Prostate gland (tissue), 2 donors: ENCODE measurements at regions not wholly inside any gene's neighbourhood (a gene's known extent, or its start where the extent isn't known, plus 50 kb on each side); places are given as distances from the start of the nearest gene placed in this dataset.

ENCODE experiments used
- POLR2A ChIP-seq: fragments of 450-650 bp; IDR thresholded peaks from one replicate; pipeline ENCODE4 v1.6.1; 2016; ENCODE audit warnings: antibody characterized with exemption, mild to moderate bottlenecking
- POLR2AphosphoS5 ChIP-seq: sonication (generic); formaldehyde crosslinking; IDR thresholded peaks from one replicate; pipeline ENCODE4 v1.6.1; 2017; ENCODE audit warnings: antibody characterized with exemption
- TF ChIP-seq, protein P1 (sequence below), 4 experiments: fragments of 200-600 bp in 2 of 4; fragments of 450-650 bp in 2 of 4; sonication (generic) in 2 of 4; IDR thresholded peaks; 1 replicate in 3 of 4; 2 replicates in 1 of 4; pipeline ENCODE4 v1.5.1; 2016 to 2019; ENCODE audit warnings: antibody characterized with exemption in 4 of 4, mild to moderate bottlenecking in 2 of 4, moderate library complexity in 2 of 4

DNA sequence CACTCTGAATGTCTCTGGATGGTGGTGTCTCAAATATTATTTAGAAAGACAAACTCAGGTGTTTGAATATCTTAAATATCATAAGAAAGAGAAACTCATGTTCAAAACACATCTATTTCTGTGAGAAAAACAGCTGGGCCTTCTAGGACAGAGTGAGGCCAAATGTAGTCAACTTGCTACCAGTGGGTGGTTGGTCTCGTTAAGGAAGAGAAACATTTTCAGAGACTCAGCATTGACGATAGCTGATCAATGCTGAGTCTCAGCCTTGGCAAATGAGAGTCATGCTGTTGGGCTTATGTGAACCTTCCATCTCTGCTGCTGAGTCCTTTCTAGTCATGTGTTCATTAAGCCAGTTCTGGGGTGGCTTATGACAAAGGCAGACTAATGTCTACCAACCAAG lies 418.0 kb downstream of the CETN3 start:
- TF ChIP-seq, protein P1, sequence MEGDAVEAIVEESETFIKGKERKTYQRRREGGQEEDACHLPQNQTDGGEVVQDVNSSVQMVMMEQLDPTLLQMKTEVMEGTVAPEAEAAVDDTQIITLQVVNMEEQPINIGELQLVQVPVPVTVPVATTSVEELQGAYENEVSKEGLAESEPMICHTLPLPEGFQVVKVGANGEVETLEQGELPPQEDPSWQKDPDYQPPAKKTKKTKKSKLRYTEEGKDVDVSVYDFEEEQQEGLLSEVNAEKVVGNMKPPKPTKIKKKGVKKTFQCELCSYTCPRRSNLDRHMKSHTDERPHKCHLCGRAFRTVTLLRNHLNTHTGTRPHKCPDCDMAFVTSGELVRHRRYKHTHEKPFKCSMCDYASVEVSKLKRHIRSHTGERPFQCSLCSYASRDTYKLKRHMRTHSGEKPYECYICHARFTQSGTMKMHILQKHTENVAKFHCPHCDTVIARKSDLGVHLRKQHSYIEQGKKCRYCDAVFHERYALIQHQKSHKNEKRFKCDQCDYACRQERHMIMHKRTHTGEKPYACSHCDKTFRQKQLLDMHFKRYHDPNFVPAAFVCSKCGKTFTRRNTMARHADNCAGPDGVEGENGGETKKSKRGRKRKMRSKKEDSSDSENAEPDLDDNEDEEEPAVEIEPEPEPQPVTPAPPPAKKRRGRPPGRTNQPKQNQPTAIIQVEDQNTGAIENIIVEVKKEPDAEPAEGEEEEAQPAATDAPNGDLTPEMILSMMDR (IDR thresholded peaks at IDR 0.05) = no peak
- no peak for TF ChIP-seq POLR2AphosphoS5
- TF ChIP-seq POLR2A = no peak
